ACC112 (cell line): ENCODE measurements at regions not wholly inside any gene's neighbourhood (a gene's known extent, or its start where the extent isn't known, plus 50 kb on each side); places are given as distances from the start of the nearest gene placed in this dataset.
"Not testable (repeated sequence)": the region's sequence is repeated elsewhere in the genome, so short reads cannot be mapped to it uniquely, and the experiment has no call there.

Experiments used
- H2AFZ ChIP-seq: fragments of 200-600 bp; sonication (generic); one replicate; pipeline ENCODE4 v1.6.0; 2017; ENCODE audit warnings: antibody characterized with exemption, low read length; ENCODE audit not compliant: unreplicated experiment
- H3K27ac ChIP-seq: fragments of 200-600 bp; sonication (generic); 2 replicates; pipeline ENCODE4 v1.5.1; 2014; ENCODE audit warnings: low read depth, mild to moderate bottlenecking, antibody characterized with exemption, low read length, moderate library complexity
- H3K27me3 ChIP-seq: fragments of 200-600 bp; sonication (generic); 2 replicates; pipeline ENCODE4 v1.6.1; 2014; ENCODE audit warnings: mild to moderate bottlenecking, antibody characterized with exemption, low read length, moderate library complexity, mixed read lengths; ENCODE audit not compliant: insufficient read depth
- H3K36me3 ChIP-seq: fragments of 200-600 bp; sonication (generic); 2 replicates; pipeline ENCODE4 v1.6.1; 2016; ENCODE audit warnings: mild to moderate bottlenecking, antibody characterized with exemption, low read length, moderate library complexity, mixed read lengths; ENCODE audit not compliant: insufficient read depth
- H3K4me1 ChIP-seq: fragments of 200-600 bp; sonication (generic); one replicate; pipeline ENCODE4 v1.6.1; 2016; ENCODE audit warnings: low read length, mixed read lengths; ENCODE audit not compliant: insufficient read depth, unreplicated experiment, control insufficient read depth
- H3K4me3 ChIP-seq: fragments of 200-600 bp; sonication (generic); 2 replicates; pipeline ENCODE4 v1.5.1; 2014; ENCODE audit warnings: mild to moderate bottlenecking, low read depth, low read length
- H3K79me2 ChIP-seq: fragments of 200-600 bp; sonication (generic); one replicate; pipeline ENCODE4 v1.6.0; 2016; ENCODE audit warnings: low read length; ENCODE audit not compliant: control insufficient read depth, unreplicated experiment, insufficient read depth

DNA sequence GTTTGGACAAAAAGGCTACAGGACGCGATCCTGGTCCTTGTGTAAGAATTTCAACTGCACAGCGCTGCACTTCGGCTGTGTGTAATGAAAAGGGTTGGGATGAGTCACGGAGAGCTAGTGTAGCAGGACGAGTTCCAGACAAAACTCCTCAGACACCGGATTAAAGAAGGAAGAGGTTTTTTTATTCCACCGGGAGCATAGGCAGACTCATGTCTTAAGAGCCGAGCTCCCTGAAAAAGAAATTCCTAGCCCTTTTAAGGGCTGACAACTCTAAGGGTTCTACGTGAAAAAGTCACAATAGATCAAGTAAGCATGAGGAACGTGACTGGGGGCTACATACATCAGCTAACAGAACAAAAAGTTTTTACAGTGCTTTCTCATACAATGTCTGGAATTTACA lies 54.8 kb upstream of the FAM90A1 start:
- not testable (repeated sequence) for H3K36me3 ChIP-seq, H3K4me3 ChIP-seq, H3K79me2 ChIP-seq, H3K27me3 ChIP-seq, H3K4me1 ChIP-seq, H2AFZ ChIP-seq, H3K27ac ChIP-seq

DNA sequence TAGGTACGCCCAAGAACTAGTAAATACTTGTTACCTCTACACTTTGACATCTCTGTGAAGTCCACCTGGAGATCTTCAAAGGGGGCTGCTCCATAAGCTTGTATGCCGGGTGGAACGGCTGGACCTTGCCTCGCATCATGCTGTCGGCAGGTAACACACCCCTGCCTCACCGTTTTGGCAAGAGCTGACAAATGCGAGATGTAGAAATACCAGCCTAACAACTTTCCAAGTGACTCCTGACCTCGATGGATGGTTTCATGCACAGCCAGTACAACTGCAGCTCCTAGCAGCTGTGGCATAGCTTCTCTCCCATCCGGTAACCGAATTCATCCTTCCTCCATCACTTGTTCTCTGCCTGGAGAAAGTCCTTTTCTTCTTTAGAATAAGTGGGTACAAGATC lies 58.3 kb upstream of the FAM90A1 start:
- H3K27me3 ChIP-seq = peaks cover 12% of the 10 kb centered on the region; the same call in 1 of the 2 replicates
- H3K4me3 ChIP-seq, H3K27ac ChIP-seq, H3K79me2 ChIP-seq, H3K36me3 ChIP-seq, H2AFZ ChIP-seq, H3K4me1 ChIP-seq: not testable (repeated sequence)

DNA sequence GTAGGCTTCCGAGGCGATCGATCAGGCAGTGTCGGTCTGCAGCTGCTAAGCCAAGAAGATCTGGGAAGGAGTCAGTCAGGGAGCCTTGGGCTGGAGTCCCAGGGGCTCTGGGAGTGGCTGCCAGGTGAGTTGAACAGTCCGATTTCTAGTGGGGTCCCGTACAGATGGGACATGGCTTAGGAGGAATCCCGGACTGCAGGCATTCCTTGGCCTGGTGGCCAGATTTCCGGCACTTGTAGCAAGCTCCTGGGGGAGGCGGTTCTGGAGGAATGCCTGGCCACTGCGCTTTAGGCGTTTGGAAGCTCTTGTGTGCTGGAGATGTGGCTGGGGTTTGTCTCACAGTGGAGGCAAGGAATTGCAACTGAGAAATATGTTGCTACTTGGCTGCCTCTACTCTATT lies 64.3 kb upstream of the FAM90A1 start:
- H3K36me3 ChIP-seq, H3K4me1 ChIP-seq, H3K4me3 ChIP-seq, H2AFZ ChIP-seq, H3K27ac ChIP-seq, H3K27me3 ChIP-seq, H3K79me2 ChIP-seq: not testable (repeated sequence)

- not testable (repeated sequence) for H3K79me2 ChIP-seq, H3K27ac ChIP-seq
Observed at GRCh38 chr12:8294662-8295061, 67.2 kb upstream of the FAM90A1 start.

DNA sequence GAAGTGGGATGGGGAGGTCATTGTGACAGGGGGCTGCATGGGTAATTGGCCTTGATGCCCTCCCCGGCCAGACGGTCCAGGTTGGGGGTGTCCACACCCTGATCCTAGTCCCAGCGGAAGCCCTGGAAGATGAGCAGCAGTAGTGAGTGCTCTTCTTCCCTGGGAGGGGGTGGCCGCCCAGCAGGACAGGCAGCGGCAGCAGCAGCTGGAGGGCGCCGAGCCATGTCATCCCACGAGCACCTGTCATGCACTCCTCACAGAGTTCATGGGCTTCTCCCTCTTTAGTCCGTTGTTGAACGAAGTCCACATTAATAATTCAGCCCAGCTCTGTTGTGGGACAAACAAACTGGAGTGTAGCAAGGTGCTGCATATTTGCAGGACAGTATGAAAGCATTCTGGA lies 81.2 kb upstream of the FAM90A1 start:
- H3K27ac ChIP-seq, H3K4me1 ChIP-seq, H2AFZ ChIP-seq, H3K4me3 ChIP-seq, H3K27me3 ChIP-seq, H3K79me2 ChIP-seq, H3K36me3 ChIP-seq: not testable (repeated sequence)

More at GRCh38 chr12:8294662-8295061, 67.2 kb upstream of the FAM90A1 start:
- H3K27me3 ChIP-seq, H2AFZ ChIP-seq, H3K4me3 ChIP-seq, H3K4me1 ChIP-seq, H3K36me3 ChIP-seq: not testable (repeated sequence)

DNA sequence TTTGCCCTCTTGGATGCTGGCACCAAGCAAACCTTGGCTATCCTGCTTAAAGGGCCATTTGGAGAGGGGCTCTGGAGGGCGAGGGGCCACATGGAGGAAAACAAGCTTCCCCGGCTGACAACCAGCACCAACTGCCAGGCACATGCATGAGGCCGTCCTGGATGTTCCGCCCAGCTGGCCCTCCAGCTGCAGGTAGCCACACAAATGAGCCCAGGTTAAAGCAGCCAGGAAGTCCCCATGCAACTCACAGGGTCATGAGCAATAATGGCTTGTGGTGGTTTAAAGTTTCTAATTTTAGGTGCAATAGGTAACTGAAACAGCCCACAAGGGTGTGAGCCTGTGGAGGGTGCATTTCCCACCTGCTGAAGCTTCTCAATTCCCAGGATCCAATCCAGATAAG lies 88.6 kb upstream of the FAM90A1 start:
- not testable (repeated sequence) for H3K4me3 ChIP-seq, H3K4me1 ChIP-seq, H3K27ac ChIP-seq, H3K36me3 ChIP-seq, H2AFZ ChIP-seq, H3K27me3 ChIP-seq, H3K79me2 ChIP-seq

DNA sequence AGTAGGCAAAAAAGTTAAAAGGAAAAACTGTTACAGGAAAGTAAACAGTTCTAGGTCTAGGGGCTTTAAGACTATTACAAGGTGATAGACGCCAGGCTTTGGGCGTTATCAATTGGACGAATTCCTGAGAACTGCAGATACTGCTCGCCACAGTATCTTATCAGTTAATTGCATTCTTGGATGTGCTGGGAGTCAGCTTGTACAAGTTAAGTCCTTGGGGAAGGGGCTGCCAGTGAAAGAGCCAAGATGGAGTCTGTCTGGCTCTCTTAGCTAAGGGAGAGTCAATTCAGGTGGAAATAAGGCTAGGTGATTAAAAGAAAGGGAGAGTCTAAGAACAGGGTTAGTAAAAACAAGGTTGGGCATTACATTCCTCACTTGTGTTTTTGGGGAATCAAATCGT lies 90.3 kb upstream of the FAM90A1 start:
- H2AFZ ChIP-seq, H3K4me1 ChIP-seq, H3K79me2 ChIP-seq, H3K27ac ChIP-seq, H3K27me3 ChIP-seq, H3K4me3 ChIP-seq, H3K36me3 ChIP-seq: not testable (repeated sequence)

- H3K4me1 ChIP-seq, H3K27me3 ChIP-seq, H2AFZ ChIP-seq, H3K79me2 ChIP-seq, H3K4me3 ChIP-seq, H3K27ac ChIP-seq, H3K36me3 ChIP-seq: not testable (repeated sequence)
Observed at GRCh38 chr12:8320251-8320730, 92.9 kb upstream of the FAM90A1 start.

- not testable (repeated sequence) for H3K4me3 ChIP-seq
Observed at GRCh38 chr12:8320791-8321370, 93.5 kb upstream of the FAM90A1 start.

GRCh38 chr12:8325145-8325839 lies 97.9 kb upstream of the FAM90A1 start:
- not testable (repeated sequence) for H3K4me1 ChIP-seq, H3K27ac ChIP-seq

More at GRCh38 chr12:8320791-8321370, 93.5 kb upstream of the FAM90A1 start:
- not testable (repeated sequence) for H3K4me1 ChIP-seq, H3K27ac ChIP-seq, H3K36me3 ChIP-seq, H3K79me2 ChIP-seq, H2AFZ ChIP-seq, H3K27me3 ChIP-seq

DNA sequence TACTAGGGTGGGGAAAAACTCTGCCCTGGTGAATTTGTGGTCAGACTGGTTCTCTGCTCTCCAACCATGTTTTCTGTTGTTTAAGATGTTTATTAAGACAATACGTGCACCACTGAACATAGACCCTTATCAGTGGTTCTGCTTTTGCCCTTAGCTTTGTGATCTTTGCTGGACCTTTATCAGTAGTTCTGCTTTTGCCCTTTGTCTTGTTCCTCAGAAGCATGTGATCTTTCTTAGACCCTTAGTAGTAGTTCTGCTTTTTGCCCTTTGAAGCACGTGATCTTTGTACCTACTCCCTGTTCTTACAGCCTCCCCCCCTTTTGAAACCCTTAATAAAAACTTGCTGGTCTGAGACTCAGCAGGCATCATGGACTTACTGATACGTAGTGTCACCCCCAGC lies 101.4 kb upstream of the FAM90A1 start:
- not testable (repeated sequence) for H2AFZ ChIP-seq, H3K36me3 ChIP-seq, H3K4me3 ChIP-seq

More at GRCh38 chr12:8325145-8325839, 97.9 kb upstream of the FAM90A1 start:
- not testable (repeated sequence) for H3K27me3 ChIP-seq, H3K36me3 ChIP-seq, H3K4me3 ChIP-seq, H2AFZ ChIP-seq, H3K79me2 ChIP-seq

More for the DNA sequence above, 101.4 kb upstream of the FAM90A1 start:
- H3K4me1 ChIP-seq, H3K79me2 ChIP-seq, H3K27me3 ChIP-seq, H3K27ac ChIP-seq: not testable (repeated sequence)
